GM18909 (cell line): ENCODE measurements at regions not wholly inside any gene's neighbourhood (a gene's known extent, or its start where the extent isn't known, plus 50 kb on each side); places are given as distances from the start of the nearest gene placed in this dataset.
"Not testable (repeated sequence)": the region's sequence is repeated elsewhere in the genome, so short reads cannot be mapped to it uniquely, and the experiment has no call there.

Experiments
- ATAC-seq: cut with Tn5 transposase; IDR thresholded peaks from one replicate; pipeline ENCODE4 v1.9.1; 2021; ENCODE audit warnings: mild to moderate bottlenecking; ENCODE audit not compliant: unreplicated experiment, poor library complexity

DNA sequence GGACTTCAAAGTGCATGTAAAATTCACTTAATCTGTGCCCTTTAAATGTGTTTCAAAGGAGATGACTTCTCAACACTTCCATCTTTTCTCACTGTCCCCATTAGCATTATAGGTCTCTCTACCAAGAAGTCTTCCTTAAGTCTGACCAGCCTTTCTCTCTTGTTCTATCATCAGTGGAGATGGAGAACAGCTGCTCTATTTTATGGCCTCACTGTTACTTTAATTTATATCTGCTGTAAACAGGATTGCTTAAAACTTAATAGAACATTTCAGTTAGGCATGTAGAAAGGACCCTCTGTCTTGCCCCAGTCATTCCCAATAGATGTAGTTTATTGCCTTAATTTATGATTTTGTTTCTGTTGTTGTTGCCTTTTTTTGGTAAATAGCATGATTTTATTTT, 86.0 kb upstream of the CDC42EP3 start:
- ATAC-seq = not testable (repeated sequence)

- not testable (repeated sequence) for ATAC-seq
These were observed 86.7 kb upstream of the CDC42EP3 start for GRCh38 chr2:37758141-37758601.

DNA sequence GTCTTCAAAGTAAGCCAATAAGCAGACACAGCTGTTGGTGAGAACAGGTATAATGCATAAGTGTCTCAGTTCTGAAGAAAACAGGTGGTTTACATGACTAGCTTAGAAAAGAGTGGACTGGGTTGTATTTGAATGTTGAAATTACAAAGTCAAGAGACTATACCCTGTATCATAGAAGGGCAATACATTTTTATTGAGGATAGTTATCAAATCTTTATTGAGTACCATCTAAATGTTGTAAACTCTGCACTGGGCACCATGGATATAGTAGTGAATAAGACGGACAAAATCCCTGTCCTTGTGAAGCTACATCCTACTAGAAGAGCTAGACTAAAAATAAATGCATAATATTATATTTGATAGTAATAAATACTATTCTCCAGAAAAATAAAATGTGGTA, 88.5 kb upstream of the CDC42EP3 start:
- not testable (repeated sequence) for ATAC-seq

- no peak for ATAC-seq
These were observed 89.0 kb upstream of the CDC42EP3 start for GRCh38 chr2:37760471-37760870.

DNA sequence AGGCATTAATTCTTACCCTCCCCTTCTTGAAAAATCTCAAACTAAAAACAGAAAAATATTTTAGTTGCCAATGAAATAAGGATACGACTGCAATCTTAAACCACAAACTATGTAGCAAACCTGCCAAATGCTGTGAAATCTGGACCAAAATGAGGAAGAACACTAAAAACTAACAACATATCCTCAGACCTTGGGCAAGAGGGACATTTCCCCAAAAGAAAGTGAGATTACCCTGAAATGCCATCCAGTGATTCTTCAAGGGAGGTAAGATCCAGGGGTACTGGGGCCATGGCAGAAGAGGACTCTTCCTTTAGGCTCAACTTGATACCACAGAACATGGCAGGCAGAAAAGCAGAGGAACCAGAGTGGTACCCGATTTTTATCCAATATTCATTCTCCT, 90.8 kb upstream of the CDC42EP3 start:
- not testable (repeated sequence) for ATAC-seq

DNA sequence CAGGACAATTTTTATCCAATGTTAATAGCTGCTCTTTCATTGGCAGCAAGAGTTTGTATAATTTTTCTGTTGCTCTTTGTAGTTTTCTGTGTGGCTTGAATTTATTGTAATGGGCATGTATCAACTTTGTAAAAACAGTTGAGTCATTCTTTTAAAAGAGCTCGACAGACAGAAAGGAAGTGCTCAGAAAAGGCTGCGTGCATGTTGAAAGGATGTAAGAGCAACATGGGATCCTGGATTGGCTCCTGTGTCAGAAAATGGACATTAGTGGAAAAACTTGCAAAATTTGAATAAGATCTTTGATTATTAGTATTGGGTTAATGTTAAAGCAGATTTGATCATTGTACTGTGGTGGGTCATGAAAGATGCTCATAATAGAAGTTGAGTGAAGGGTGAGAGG, 93.3 kb upstream of the CDC42EP3 start:
- ATAC-seq = no peak

DNA sequence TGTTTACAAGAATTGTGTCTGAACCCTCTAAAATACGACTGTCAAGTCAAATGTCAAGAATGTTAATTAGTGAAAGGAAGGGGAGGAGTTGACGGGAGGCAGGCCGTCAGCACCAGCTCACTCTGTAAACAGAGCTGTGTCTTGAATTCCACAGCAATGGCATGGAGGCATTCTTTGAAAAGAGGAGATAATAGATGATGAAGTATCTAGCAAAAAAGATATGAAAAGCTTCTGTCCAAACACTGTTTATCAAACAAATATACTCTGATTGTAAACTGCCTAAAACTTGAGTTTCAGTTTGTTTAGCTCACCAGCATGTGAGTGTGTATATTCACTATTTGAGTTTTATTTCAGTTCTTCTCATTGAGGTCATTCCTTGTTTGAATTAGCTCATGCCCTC, 94.7 kb upstream of the CDC42EP3 start:
- no peak for ATAC-seq

DNA sequence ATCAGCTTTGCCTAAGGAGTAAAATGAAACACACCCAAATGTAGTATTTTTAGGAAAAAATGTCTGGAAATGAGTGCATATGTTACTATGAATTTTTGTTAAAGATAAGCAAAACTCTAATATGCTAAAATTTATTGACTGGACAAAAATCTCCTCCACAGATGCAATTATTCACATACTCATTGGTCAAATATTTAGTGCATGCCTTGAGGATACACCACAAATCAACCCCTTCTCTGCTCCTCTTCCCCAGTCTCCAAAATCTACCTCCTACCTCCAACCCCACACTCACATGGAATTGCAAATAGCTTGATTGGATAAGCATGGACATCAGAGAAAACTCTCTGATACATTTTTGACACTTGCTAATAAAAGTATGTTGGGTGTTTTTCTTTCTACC, 95.6 kb upstream of the CDC42EP3 start:
- ATAC-seq = no peak

- no peak for ATAC-seq
These were observed 96.8 kb upstream of the CDC42EP3 start for GRCh38 chr2:37767959-37768925.

- ATAC-seq = no peak
These were observed 98.1 kb upstream of the CDC42EP3 start for GRCh38 chr2:37769551-37769950.

DNA sequence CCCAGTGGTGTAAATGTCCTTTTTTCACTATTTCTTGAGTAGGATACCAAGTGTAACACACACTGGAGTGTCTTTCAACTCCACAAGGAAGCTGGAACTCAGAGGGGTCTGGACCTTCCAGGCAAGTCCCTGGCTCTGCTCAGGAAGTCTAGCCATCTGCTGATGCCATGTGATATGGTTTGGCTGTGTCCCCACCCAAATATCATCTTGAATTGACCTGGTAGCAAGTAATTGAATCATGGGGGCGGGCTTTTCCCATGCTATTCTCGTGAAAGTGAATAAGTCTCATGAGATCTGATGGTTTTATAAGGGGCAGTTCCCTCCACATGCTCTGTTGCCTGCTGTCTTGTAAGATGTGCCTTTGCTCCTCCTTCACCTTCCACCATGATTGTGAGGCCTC, 99.4 kb upstream of the CDC42EP3 start:
- ATAC-seq = no peak

GRCh38 chr2:37771600-37772088, 100.2 kb upstream of the CDC42EP3 start:
- ATAC-seq = no peak

DNA sequence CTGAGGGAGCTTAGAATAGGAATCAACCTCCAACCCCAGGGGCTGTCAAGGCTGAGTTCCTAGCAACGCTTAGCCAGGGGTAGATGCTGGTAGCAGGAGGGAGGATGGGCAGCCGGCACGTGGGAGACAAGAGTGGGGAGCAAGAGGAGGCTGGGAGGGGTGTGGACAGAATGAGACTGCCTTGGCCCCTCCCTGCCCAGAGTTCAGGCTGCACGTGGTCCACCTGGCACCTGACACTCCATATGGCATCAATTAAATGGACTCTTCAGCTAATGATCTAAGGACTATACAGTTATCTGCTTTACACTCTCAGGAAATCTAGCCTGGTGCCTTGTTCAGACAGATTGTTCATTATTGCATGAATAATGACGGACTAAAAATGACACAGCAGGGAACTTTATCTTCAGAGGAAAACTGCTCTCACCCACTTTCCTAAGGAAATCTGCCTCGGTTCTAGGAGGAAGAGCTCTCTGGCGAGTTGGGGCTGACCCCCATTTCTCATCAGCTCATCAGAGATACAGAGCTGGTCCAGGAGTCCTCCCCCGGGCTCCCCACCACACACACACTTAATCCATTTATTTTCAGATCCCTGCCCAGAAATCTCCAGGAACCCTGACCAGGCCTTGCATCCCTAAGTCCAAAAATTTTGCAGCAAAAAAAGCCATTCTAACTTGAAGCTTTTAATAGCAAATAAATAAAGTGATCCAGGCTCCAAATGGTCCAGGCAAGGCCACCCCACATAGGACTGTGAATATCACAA, 102.1 kb upstream of the CDC42EP3 start:
- ATAC-seq = no peak

GRCh38 chr2:37774171-37774944, 102.9 kb upstream of the CDC42EP3 start:
- ATAC-seq = not testable (repeated sequence)

- no peak for ATAC-seq
These were observed 103.8 kb upstream of the CDC42EP3 start for GRCh38 chr2:37774976-37775907.

DNA sequence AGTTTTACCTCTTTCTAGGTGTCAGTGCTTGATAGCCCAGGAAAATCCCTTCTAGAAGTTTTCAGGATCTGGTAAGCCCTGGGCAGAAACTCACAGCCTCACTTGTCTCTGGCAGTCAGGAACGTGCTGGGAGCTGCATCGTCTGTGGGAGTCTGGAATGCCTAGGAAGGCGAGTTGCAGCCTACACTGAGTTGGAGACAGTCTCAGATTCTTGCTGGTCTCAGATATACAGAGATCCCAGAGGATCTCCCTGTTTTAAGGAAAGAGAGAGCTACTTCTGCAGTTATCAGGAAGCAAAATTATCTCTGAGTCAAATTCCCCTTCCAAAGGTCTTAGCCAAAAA, 104.4 kb upstream of the CDC42EP3 start:
- no peak for ATAC-seq

GRCh38 chr2:37776487-37776886, 105.0 kb upstream of the CDC42EP3 start:
- ATAC-seq = no peak

DNA sequence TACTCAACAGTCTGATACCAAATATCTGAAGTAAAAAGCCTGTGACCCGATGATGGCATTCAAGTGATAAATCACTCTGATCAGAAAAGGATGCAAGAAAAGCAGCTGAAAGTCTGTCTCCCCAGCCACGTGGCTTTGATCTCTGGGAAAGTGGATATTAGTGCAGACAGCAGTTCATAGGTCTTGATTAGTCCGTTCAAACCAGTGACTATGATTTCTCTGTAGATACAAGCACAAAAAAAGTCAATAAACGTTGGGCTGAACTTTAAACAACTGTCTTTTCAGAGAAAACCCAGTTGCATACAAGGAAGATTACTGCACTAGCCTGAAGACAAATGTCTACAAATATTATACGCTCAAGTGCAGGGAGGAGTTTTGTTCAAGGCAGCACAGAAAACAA, 107.7 kb upstream of the CDC42EP3 start:
- ATAC-seq = no peak

DNA sequence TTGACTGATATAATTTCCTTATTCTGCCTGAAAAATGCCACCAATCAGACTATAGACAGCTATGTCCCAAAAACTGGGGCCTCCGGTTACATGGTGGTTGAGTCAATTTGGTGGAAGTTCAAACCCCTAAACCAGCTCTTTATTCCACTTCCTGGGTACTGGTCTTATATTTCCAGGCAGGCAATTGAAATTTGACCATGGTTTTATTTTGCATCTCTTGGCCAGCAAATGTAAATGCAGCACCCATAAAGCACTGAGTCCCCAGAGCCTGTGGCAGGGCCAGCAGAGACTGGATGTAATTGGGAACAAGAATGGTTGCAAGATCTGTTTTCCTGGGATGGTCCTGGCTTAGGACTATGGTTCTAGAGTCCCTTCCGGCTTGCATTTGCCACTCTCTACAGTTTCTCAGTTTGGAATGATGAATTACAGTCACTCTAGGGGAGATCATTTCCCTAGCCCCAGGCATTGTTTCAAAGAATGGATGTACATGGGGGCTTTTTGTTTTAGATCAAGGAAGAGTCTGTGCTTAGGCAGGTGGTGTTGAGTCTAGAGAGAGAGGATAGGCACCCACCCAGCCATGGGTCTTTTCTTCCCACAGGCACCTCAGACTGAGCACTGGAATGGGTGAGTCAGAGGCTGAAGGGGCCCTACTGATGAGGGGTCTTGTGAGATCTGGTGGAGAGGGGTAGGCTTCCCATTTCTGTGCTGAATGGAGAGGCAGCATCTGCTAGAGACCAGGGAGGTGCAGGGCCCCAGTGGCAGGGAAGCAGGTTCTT, 108.4 kb upstream of the CDC42EP3 start:
- ATAC-seq = no peak
